Spinal cord (tissue), 9 donors: ENCODE measurements at regions not wholly inside any gene's neighbourhood (a gene's known extent, or its start where the extent isn't known, plus 50 kb on each side); places are given as distances from the start of the nearest gene placed in this dataset.

Experiments
- DNase-seq, 6 donors: peaks; one replicate each; pipeline versions ENCODE4 v3.0.0 to v3.0.0-alpha.2; 2013 to 2015; ENCODE audit warnings: low spot score in 6 of 6, low read depth in 4 of 6
- H3K27ac ChIP-seq: one replicate; pipeline ENCODE4 v1.5.1; 2013; ENCODE audit warnings: low read depth, low read length, control low read depth
- H3K27me3 ChIP-seq: one replicate; pipeline ENCODE4 v1.6.1; 2013; ENCODE audit warnings: low read length; ENCODE audit not compliant: control insufficient read depth, insufficient read depth
- H3K36me3 ChIP-seq: one replicate; pipeline ENCODE4 v1.6.1; 2013; ENCODE audit warnings: low read length; ENCODE audit not compliant: control insufficient read depth, insufficient read depth
- H3K4me1 ChIP-seq: one replicate; pipeline ENCODE4 v1.6.1; 2013; ENCODE audit warnings: low read length; ENCODE audit not compliant: control insufficient read depth, insufficient read depth
- H3K4me3 ChIP-seq: one replicate; pipeline ENCODE4 v1.5.1; 2013; ENCODE audit warnings: low read depth, low read length, control low read depth
- H3K9me3 ChIP-seq: one replicate; pipeline ENCODE4 v1.6.1; 2013; ENCODE audit warnings: low read length; ENCODE audit not compliant: control insufficient read depth, insufficient read depth
- WGBS: methylation state at CpG from one replicate; pipeline ENCODE4 v1.1.5; 2013; ENCODE audit warnings: missing lambda C conversion rate; ENCODE audit not compliant: insufficient coverage; 5-methylcytosine and 5-hydroxymethylcytosine counted together
- donor health status: healthy.

- Histone ChIP-seq H3K27ac (no peak overlapping the region), H3K4me1 (peaks cover 16% of the 10 kb centered on the region), H3K27me3 (no peaks in the 10 kb centered on the region), H3K36me3 (no peaks in the 10 kb centered on the region), H3K4me3 (no peak overlapping the region), H3K9me3 (no peaks in the 10 kb centered on the region)
- DNase-seq = no peak
- WGBS = 90% methylated on average over 5 of the region's 6 CpGs
These were observed 160.2 kb upstream of the DPP6 start for GRCh38 chr7:153891990-153892389.

- no peaks in the 10 kb centered on the region for H3K4me1 ChIP-seq
- no peak overlapping the region for H3K27ac ChIP-seq
- no peak overlapping the region for H3K4me3 ChIP-seq
- no peaks in the 10 kb centered on the region for H3K27me3 ChIP-seq
- no peaks in the 10 kb centered on the region for H3K36me3 ChIP-seq
- DNase-seq = no peak
- no peaks in the 10 kb centered on the region for H3K9me3 ChIP-seq
- 40% methylated on average over 2 of the region's 3 CpGs for WGBS
These were observed 149.3 kb upstream of the DPP6 start for GRCh38 chr7:153902862-153903261.

- no peaks in the 10 kb centered on the region for H3K27me3 ChIP-seq
- no peak overlapping the region for H3K4me3 ChIP-seq
- H3K36me3 ChIP-seq = no peaks in the 10 kb centered on the region
- no peak for DNase-seq
- no CpG with 5 or more reads among the region's 4 CpGs for whole genome bisulfite sequencing
- no peaks in the 10 kb centered on the region for H3K4me1 ChIP-seq
- no peaks in the 10 kb centered on the region for H3K9me3 ChIP-seq
- H3K27ac ChIP-seq = no peak overlapping the region
These were observed 140.0 kb upstream of the DPP6 start for GRCh38 chr7:153912211-153912610.

- H3K9me3 ChIP-seq = peaks cover 5% of the 10 kb centered on the region
- no peaks in the 10 kb centered on the region for H3K4me1 ChIP-seq
- no peaks in the 10 kb centered on the region for H3K36me3 ChIP-seq
- 77% methylated on average over 3 of the region's 5 CpGs for WGBS
- DNase-seq = no peak
- H3K27me3 ChIP-seq = no peaks in the 10 kb centered on the region
- H3K27ac ChIP-seq = no peak overlapping the region
- H3K4me3 ChIP-seq = no peak overlapping the region
These were observed 132.1 kb upstream of the DPP6 start for GRCh38 chr7:153920126-153920525.

- H3K9me3 ChIP-seq = peaks cover 5% of the 10 kb centered on the region
- no peak for DNase-seq
- H3K27ac ChIP-seq = no peak overlapping the region
- WGBS = 100% methylated on average over 1 of the region's 5 CpGs
- H3K4me3 ChIP-seq = no peak overlapping the region
- no peaks in the 10 kb centered on the region for H3K4me1 ChIP-seq
- H3K27me3 ChIP-seq = no peaks in the 10 kb centered on the region
- no peaks in the 10 kb centered on the region for H3K36me3 ChIP-seq
These were observed 131.3 kb upstream of the DPP6 start for GRCh38 chr7:153920897-153921296.

GRCh38 chr7:153921408-153921807 lies 130.8 kb upstream of the DPP6 start:
- Histone ChIP-seq H3K9me3 (peaks cover 5% of the 10 kb centered on the region), H3K4me1 (no peaks in the 10 kb centered on the region), H3K27ac (no peak overlapping the region), H3K27me3 (no peaks in the 10 kb centered on the region), H3K4me3 (no peak overlapping the region), H3K36me3 (no peaks in the 10 kb centered on the region)
- WGBS = no CpG with 5 or more reads among the region's 3 CpGs
- no peak for DNase-seq

DNA sequence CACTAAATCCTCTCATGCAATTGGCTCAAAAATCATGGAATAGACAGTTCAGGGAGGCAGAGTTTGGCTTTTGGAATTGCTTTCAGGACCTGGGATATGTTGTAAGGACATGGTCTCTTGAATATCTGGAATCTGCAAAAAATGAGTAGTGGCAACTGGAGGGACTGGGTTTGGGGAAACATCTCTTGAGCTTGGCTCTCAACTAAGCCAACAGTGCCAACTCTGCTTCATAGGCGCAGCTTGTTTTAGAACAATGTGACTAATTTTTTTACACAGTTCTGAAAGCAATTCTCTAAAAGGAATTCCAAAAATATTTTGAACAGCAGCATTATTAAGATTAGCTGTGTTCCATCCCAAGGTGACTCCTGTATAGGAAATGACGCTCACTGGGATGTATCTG lies 121.5 kb upstream of the DPP6 start:
- H3K27ac ChIP-seq = no peak overlapping the region
- no peaks in the 10 kb centered on the region for H3K36me3 ChIP-seq
- no peak for DNase-seq
- H3K4me3 ChIP-seq = no peak overlapping the region
- H3K9me3 ChIP-seq = no peaks in the 10 kb centered on the region
- 60% methylated on average over 1 of the region's 2 CpGs for whole genome bisulfite sequencing
- peaks cover 18% of the 10 kb centered on the region for H3K4me1 ChIP-seq
- H3K27me3 ChIP-seq = no peaks in the 10 kb centered on the region

GRCh38 chr7:153934048-153934447 lies 118.2 kb upstream of the DPP6 start:
- Histone ChIP-seq H3K27ac (no peak overlapping the region), H3K36me3 (no peaks in the 10 kb centered on the region), H3K9me3 (no peaks in the 10 kb centered on the region), H3K27me3 (no peaks in the 10 kb centered on the region), H3K4me3 (no peak overlapping the region), H3K4me1 (peaks cover 18% of the 10 kb centered on the region)
- no peak for DNase-seq
- 89% methylated on average over 2 of the region's 5 CpGs for whole genome bisulfite sequencing

DNA sequence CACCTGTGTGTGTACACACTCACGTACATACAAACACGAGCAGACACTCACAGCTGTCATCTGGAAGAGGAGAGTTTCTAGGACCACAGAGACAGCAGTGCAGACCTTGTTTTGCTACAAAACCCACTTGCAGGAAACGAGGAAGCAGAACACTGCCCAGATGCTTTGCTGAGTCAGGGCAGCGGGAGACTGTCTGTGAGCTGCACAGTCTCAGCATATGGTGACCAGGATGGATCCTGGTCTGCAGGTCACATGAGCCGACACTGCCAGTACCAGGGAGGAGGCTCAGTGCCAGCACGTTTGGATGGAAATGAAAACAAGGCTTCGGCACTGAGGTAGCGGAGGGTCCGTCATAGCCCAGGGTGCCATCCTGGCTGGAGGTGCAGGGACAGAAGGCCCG lies 117.6 kb upstream of the DPP6 start:
- 43% methylated on average over 10 of the region's 10 CpGs for WGBS
- Histone ChIP-seq H3K27ac (no peak overlapping the region), H3K9me3 (no peaks in the 10 kb centered on the region), H3K27me3 (no peaks in the 10 kb centered on the region), H3K36me3 (no peaks in the 10 kb centered on the region), H3K4me1 (peaks cover 18% of the 10 kb centered on the region), H3K4me3 (no peak overlapping the region)
- peak in 1 of 6 donors; percentile 68 for DNase-seq

GRCh38 chr7:153935095-153935494 lies 117.1 kb upstream of the DPP6 start:
- Histone ChIP-seq H3K4me3 (no peak overlapping the region), H3K4me1 (peaks cover 18% of the 10 kb centered on the region), H3K27me3 (no peaks in the 10 kb centered on the region), H3K27ac (no peak overlapping the region), H3K36me3 (no peaks in the 10 kb centered on the region), H3K9me3 (no peaks in the 10 kb centered on the region)
- DNase-seq = no peak
- 82% methylated on average over 13 of the region's 13 CpGs for WGBS
